H1 (cell line): ENCODE measurements at regions not wholly inside any gene's neighbourhood (a gene's known extent, or its start where the extent isn't known, plus 50 kb on each side); places are given as distances from the start of the nearest gene placed in this dataset.

Source experiments
- CTCF ChIA-PET: fragments of 300-600 bp; sonication (Branson Sonifier 250); formaldehyde crosslinking; loops from one replicate; lab custom pipeline; 2021; ENCODE audit not compliant: partially characterized antibody; lab: Charles Lee
- POLR2A ChIA-PET: fragments of 300-600 bp; sonication (Branson Sonifier 250); formaldehyde crosslinking; loops from one replicate; lab custom pipeline; 2021; ENCODE audit warnings: inconsistent platforms; ENCODE audit not compliant: partially characterized antibody; lab: Charles Lee
- DNase-seq, 2 experiments: peaks; one replicate each; pipeline versions ENCODE4 v3.0.0 to v3.0.0-alpha.2; 2010 to 2022; ENCODE audit warnings: low spot score in 2 of 2, low read depth in 1 of 2, mixed read lengths in 1 of 2
- FAIRE-seq: peaks from 2 replicates; lab custom pipeline; 2011; peaks lifted over from hg19 to GRCh38; lab: Jason Lieb, UNC
- H2AFZ ChIP-seq: 2 replicates; pipeline ENCODE4 v1.8.1; 2012; ENCODE audit warnings: low read length, inconsistent platforms
- H2AK5ac ChIP-seq: 2 replicates; pipeline ENCODE4 v1.6.1; 2013; ENCODE audit warnings: low read depth, low read length
- H2BK120ac ChIP-seq: replicated peaks from 2 replicates; pipeline ENCODE3; 2013; ENCODE audit warnings: low read depth, low read length, inconsistent platforms
- H2BK12ac ChIP-seq: 2 replicates; pipeline ENCODE4 v1.6.1; 2013; ENCODE audit warnings: low read depth, low read length
- H2BK15ac ChIP-seq: 2 replicates; pipeline ENCODE4 v1.6.1; 2013; ENCODE audit warnings: low read length
- H2BK20ac ChIP-seq: 2 replicates; pipeline ENCODE4 v1.6.1; 2013; ENCODE audit warnings: low read length
- H2BK5ac ChIP-seq: 2 replicates; pipeline ENCODE4 v1.6.1; 2013; ENCODE audit warnings: low read depth, low read length
- H3K14ac ChIP-seq: 2 replicates; pipeline ENCODE4 v1.6.1; 2013; ENCODE audit warnings: inconsistent platforms; ENCODE audit not compliant: insufficient read length
- H3K18ac ChIP-seq: 2 replicates; pipeline ENCODE4 v1.6.1; 2013; ENCODE audit warnings: low read length; ENCODE audit errors: extremely low read depth
- H3K23ac ChIP-seq: 2 replicates; pipeline ENCODE4 v1.6.1; 2013; ENCODE audit warnings: inconsistent platforms; ENCODE audit not compliant: insufficient read length
- H3K23me2 ChIP-seq: 2 replicates; pipeline ENCODE4 v1.6.1; 2013; ENCODE audit warnings: low read depth, low read length
- H3K27ac ChIP-seq: 2 replicates; pipeline ENCODE4 v1.6.1; 2011; ENCODE audit warnings: low read depth, low read length, inconsistent platforms
- H3K27me3 ChIP-seq, 4 experiments: replicated peaks in 1 of 4; 1 replicate in 1 of 4; 2 replicates in 3 of 4; pipeline versions ENCODE4 v1.6.1 to v1.8.1; 2011 to 2013; ENCODE audit warnings: low read length in 3 of 4, mild to moderate bottlenecking in 3 of 4, inconsistent platforms in 2 of 4, mixed read lengths in 2 of 4, moderate library complexity in 1 of 4; ENCODE audit not compliant: control insufficient read depth in 3 of 4, insufficient read depth in 3 of 4; ENCODE audit errors: extremely low read depth in 1 of 4
- H3K36me3 ChIP-seq, 4 experiments: 2 replicates each; pipeline versions ENCODE4 v1.6.1 to v1.8.1; 2011 to 2013; ENCODE audit warnings: mild to moderate bottlenecking in 4 of 4, low read length in 3 of 4, moderate library complexity in 2 of 4, control low read depth in 1 of 4, inconsistent platforms in 1 of 4; ENCODE audit not compliant: insufficient read depth in 4 of 4, control insufficient read depth in 2 of 4
- H3K4ac ChIP-seq: replicated peaks from 2 replicates; pipeline ENCODE3; 2013; ENCODE audit warnings: low read length, low read depth, mixed read lengths, inconsistent platforms; ENCODE audit not compliant: insufficient read length
- H3K4me1 ChIP-seq, 4 experiments: replicated peaks in 1 of 4; 1 replicate in 1 of 4; 2 replicates in 3 of 4; pipeline versions ENCODE4 v1.6.1 to v1.8.1; 2011 to 2013; ENCODE audit warnings: low read length in 3 of 4, inconsistent platforms in 2 of 4, mixed read lengths in 1 of 4; ENCODE audit not compliant: insufficient read depth in 4 of 4, control insufficient read depth in 3 of 4
- H3K4me2 ChIP-seq, 2 experiments: 2 replicates each; pipeline versions ENCODE4 v1.6.1 to v1.8.1; 2011 to 2013; ENCODE audit warnings: low read depth in 2 of 2, low read length in 2 of 2, control low read depth in 1 of 2, inconsistent platforms in 1 of 2, mild to moderate bottlenecking in 1 of 2; ENCODE audit not compliant: insufficient read depth in 1 of 2
- H3K4me3 ChIP-seq, 4 experiments: fragments of 200-600, 300-600 bp in 1 of 4; sonication (generic), shearing (Covaris generic), sonication (Bioruptor Twin) in 1 of 4; 2 replicates each; pipeline versions ENCODE4 v1.5.1 to v1.8.1; 2011 to 2016; ENCODE audit warnings: low read length in 4 of 4, low read depth in 3 of 4, control low read depth in 2 of 4, inconsistent platforms in 2 of 4, mild to moderate bottlenecking in 2 of 4, mixed read lengths in 1 of 4, moderate library complexity in 1 of 4; ENCODE audit not compliant: insufficient read depth in 2 of 4; ENCODE audit errors: extremely low read depth in 1 of 4
- H3K56ac ChIP-seq: replicated peaks from 2 replicates; pipeline ENCODE3; 2013; ENCODE audit warnings: low read depth, mild to moderate bottlenecking, mixed read lengths, low read length, inconsistent platforms; ENCODE audit not compliant: insufficient read length
- H3K79me1 ChIP-seq: 2 replicates; pipeline ENCODE4 v1.6.1; 2013; ENCODE audit warnings: low read depth, low read length, control low read depth
- H3K79me2 ChIP-seq, 2 experiments: 2 replicates each; pipeline versions ENCODE4 v1.6.1 to v1.8.1; 2012 to 2013; ENCODE audit warnings: low read length in 2 of 2, mild to moderate bottlenecking in 2 of 2, inconsistent platforms in 1 of 2; ENCODE audit not compliant: insufficient read depth in 2 of 2, control insufficient read depth in 1 of 2
- H3K9ac ChIP-seq, 4 experiments: replicated peaks in 1 of 4; 1 replicate in 1 of 4; 2 replicates in 3 of 4; pipeline versions ENCODE4 v1.6.1 to v1.8.1; 2011 to 2013; ENCODE audit warnings: low read depth in 3 of 4, low read length in 3 of 4, control low read depth in 2 of 4, mild to moderate bottlenecking in 2 of 4, moderate library complexity in 2 of 4, inconsistent platforms in 1 of 4; ENCODE audit errors: extremely low read depth in 1 of 4
- H3K9me3 ChIP-seq, 2 experiments: 2 replicates each; pipeline versions ENCODE4 v1.6.1 to v1.8.1; 2012 to 2013; ENCODE audit warnings: mild to moderate bottlenecking in 2 of 2, moderate library complexity in 2 of 2, control low read depth in 1 of 2, inconsistent platforms in 1 of 2, low read depth in 1 of 2, low read length in 1 of 2, mixed read lengths in 1 of 2; ENCODE audit not compliant: insufficient read depth in 2 of 2
- H4K20me1 ChIP-seq, 2 experiments: replicated peaks in 1 of 2; 2 replicates each; pipeline versions ENCODE3 to v1.8.1; 2011 to 2013; ENCODE audit warnings: inconsistent platforms in 2 of 2, low read length in 2 of 2, mild to moderate bottlenecking in 1 of 2; ENCODE audit not compliant: insufficient read depth in 2 of 2, control insufficient read depth in 1 of 2
- H4K5ac ChIP-seq: 2 replicates; pipeline ENCODE4 v1.6.1; 2013; ENCODE audit warnings: low read length, low read depth, mixed read lengths, inconsistent platforms; ENCODE audit not compliant: insufficient read length
- H4K8ac ChIP-seq: 2 replicates; pipeline ENCODE4 v1.8.0; 2013; ENCODE audit warnings: mild to moderate bottlenecking, moderate library complexity, low read length, inconsistent platforms; ENCODE audit not compliant: insufficient read depth; ENCODE audit errors: extremely low read depth
- H4K91ac ChIP-seq: replicated peaks from 2 replicates; pipeline ENCODE3; 2013; ENCODE audit warnings: low read length, mixed read lengths, inconsistent platforms; ENCODE audit not compliant: insufficient read length
- ASH2L ChIP-seq: fragments of 200-600, 300-600 bp; sonication (generic); IDR thresholded peaks from one replicate; pipeline ENCODE4 v1.7.1; 2017; ENCODE audit warnings: low read length
- EP300 ChIP-seq, 2 experiments: IDR thresholded peaks; 1 replicate in 1 of 2; 2 replicates in 1 of 2; pipeline ENCODE4 v1.6.1; 2011 to 2012; ENCODE audit warnings: low read depth in 2 of 2, low read length in 2 of 2, mild to moderate bottlenecking in 2 of 2, borderline replicate concordance in 1 of 2, inconsistent platforms in 1 of 2, moderate library complexity in 1 of 2
- HDAC2 ChIP-seq, 2 experiments: fragments of 300-600 bp in 1 of 2; sonication (generic) in 1 of 2; IDR thresholded peaks; 2 replicates each; pipeline ENCODE4 v1.6.1; 2011 to 2012; ENCODE audit warnings: low read depth in 2 of 2, low read length in 2 of 2, mild to moderate bottlenecking in 2 of 2, moderate library complexity in 2 of 2, borderline replicate concordance in 1 of 2, inconsistent platforms in 1 of 2
- HDAC6 ChIP-seq: IDR thresholded peaks from one replicate; pipeline ENCODE4 v1.7.1; 2012; ENCODE audit warnings: low read depth, mild to moderate bottlenecking, inconsistent platforms, low read length, moderate library complexity
- JUND ChIP-seq: IDR thresholded peaks from 2 replicates; pipeline ENCODE4 v1.6.1; 2011; ENCODE audit warnings: mild to moderate bottlenecking, improper control_type of control experiment, low read length
- NANOG ChIP-seq: IDR thresholded peaks from 2 replicates; pipeline ENCODE4 v1.6.1; 2011; ENCODE audit warnings: low read length, low read depth, mild to moderate bottlenecking, inconsistent platforms; ENCODE audit not compliant: insufficient read depth, poor library complexity, severe bottlenecking
- NRF1 ChIP-seq: IDR thresholded peaks from 2 replicates; pipeline ENCODE4 v1.6.1; 2011; ENCODE audit warnings: mild to moderate bottlenecking, low read depth, low read length, improper control_type of control experiment
- RXRA ChIP-seq: IDR thresholded peaks from 2 replicates; pipeline ENCODE4 v1.6.1; 2011; ENCODE audit warnings: low read depth, mild to moderate bottlenecking, low read length, moderate library complexity; ENCODE audit not compliant: insufficient read depth
- SIX5 ChIP-seq: IDR thresholded peaks from 2 replicates; pipeline ENCODE4 v1.6.1; 2011; ENCODE audit warnings: mild to moderate bottlenecking, low read depth, low read length
- SP2 ChIP-seq: IDR thresholded peaks from 2 replicates; pipeline ENCODE4 v1.6.1; 2012; ENCODE audit warnings: mild to moderate bottlenecking, low read length, inconsistent platforms
- SP4 ChIP-seq: IDR thresholded peaks from 2 replicates; pipeline ENCODE4 v1.6.1; 2012; ENCODE audit warnings: low read length, inconsistent platforms
- TF ChIP-seq, protein P1 (sequence below): IDR thresholded peaks from 2 replicates; pipeline ENCODE4 v1.6.1; 2012; ENCODE audit warnings: low read length, inconsistent platforms

DNA sequence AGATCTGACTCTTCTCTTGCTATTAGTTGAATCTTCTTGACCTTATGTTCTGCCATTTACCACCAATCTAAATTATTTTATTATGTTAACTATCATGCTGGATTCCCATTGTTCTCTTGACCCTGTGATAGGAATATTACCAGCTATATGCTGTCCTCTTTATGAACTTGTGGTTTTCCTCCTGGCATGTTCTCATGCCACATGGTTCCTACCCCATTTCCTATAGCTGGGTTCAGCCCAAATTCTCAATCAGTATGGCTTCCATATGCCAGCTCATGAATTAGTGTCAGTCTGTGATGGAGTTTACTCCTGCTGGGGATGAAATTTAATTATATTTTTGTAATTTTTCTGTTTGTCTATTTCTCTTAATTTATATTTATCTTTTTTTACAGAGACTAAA is 430.5 kb downstream of the SMARCA1 start:
- H3K4me3 ChIP-seq, result peak overlapping the region in 1 of 4 experiments; percentile 57; a peak in 1 of 8 replicates
- no peak overlapping the region for H3K23ac ChIP-seq
- no peaks in the 10 kb centered on the region for H4K20me1 ChIP-seq
- no peak overlapping the region for H2BK15ac ChIP-seq
- no peak overlapping the region for H2AFZ ChIP-seq
- H3K27ac ChIP-seq, result no peak overlapping the region
- H2BK20ac ChIP-seq, result no peak overlapping the region
- TF ChIP-seq JUND (no peak), RXRA (no peak), HDAC2 (IDR thresholded peaks at IDR 0.05; ENCODE audit: borderline replicate concordance in 1 of 2, low read depth in 2 of 2, low read length in 2 of 2) (no peak), ASH2L (no peak), EP300 (IDR thresholded peaks at IDR 0.05; ENCODE audit: borderline replicate concordance in 1 of 2, low read depth in 2 of 2, low read length in 2 of 2) (no peak), HDAC6 (no peak), SIX5 (no peak), SP4 (no peak), NRF1 (no peak), NANOG (no peak), SP2 (no peak)
- TF ChIP-seq, protein P1, sequence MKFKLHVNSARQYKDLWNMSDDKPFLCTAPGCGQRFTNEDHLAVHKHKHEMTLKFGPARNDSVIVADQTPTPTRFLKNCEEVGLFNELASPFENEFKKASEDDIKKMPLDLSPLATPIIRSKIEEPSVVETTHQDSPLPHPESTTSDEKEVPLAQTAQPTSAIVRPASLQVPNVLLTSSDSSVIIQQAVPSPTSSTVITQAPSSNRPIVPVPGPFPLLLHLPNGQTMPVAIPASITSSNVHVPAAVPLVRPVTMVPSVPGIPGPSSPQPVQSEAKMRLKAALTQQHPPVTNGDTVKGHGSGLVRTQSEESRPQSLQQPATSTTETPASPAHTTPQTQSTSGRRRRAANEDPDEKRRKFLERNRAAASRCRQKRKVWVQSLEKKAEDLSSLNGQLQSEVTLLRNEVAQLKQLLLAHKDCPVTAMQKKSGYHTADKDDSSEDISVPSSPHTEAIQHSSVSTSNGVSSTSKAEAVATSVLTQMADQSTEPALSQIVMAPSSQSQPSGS, result no peak
- DNase-seq, result no peak
- peak overlapping the region; percentile 91 for H4K91ac ChIP-seq
- H3K23me2 ChIP-seq, result no peaks in the 10 kb centered on the region
- H3K79me1 ChIP-seq, result no peaks in the 10 kb centered on the region
- H3K36me3 ChIP-seq, result no peaks in the 10 kb centered on the region
- no peak overlapping the region for H3K56ac ChIP-seq
- peak overlapping the region in 1 of 2 experiments; percentile 43; a peak in 1 of 4 replicates for H3K4me2 ChIP-seq
- FAIRE-seq, result no peak
- H4K5ac ChIP-seq, result no peak overlapping the region
- no peaks in the 10 kb centered on the region for H3K9me3 ChIP-seq
- no peak overlapping the region for H3K9ac ChIP-seq
- H3K27me3 ChIP-seq, result no peaks in the 10 kb centered on the region
- H4K8ac ChIP-seq, result no peak overlapping the region
- H3K79me2 ChIP-seq, result peaks cover 0 to 16% of the 10 kb centered on the region in 2 experiments; a peak in 1 of 4 replicates
- H2AK5ac ChIP-seq, result no peak overlapping the region
- ChIA-PET POLR2A (interaction anchor here (1.1 to 2.3 kb wide), 2 partner anchors 8 to 11 kb away, joined by 4 to 11 read pairs; no protein-coding TSS in a partner anchor), CTCF (interaction anchor here (0.6 to 1.6 kb wide), 2 partner anchors 16 to 22 kb away, joined by 3 to 6 read pairs; no protein-coding TSS in a partner anchor)
- no peak overlapping the region for H2BK5ac ChIP-seq
- H3K14ac ChIP-seq, result no peak overlapping the region
- H2BK12ac ChIP-seq, result no peak overlapping the region
- peak overlapping the region; percentile 69 for H3K4ac ChIP-seq
- peak overlapping the region; percentile 64 for H2BK120ac ChIP-seq
- peaks cover 0 to 9% (median 6%) of the 10 kb centered on the region in 4 experiments; a peak in 4 of 7 replicates for H3K4me1 ChIP-seq
- H3K18ac ChIP-seq, result no peak overlapping the region
